SH-SY5Y (cell line): ENCODE measurements at regions not wholly inside any gene's neighbourhood (a gene's known extent, or its start where the extent isn't known, plus 50 kb on each side); places are given as distances from the start of the nearest gene placed in this dataset.

Experiments
- GATA2 ChIP-seq: IDR thresholded peaks from 2 replicates; pipeline ENCODE4 v1.6.1; 2011; ENCODE audit warnings: mild to moderate bottlenecking, low read depth, low read length
- GATA3 ChIP-seq: IDR thresholded peaks from 2 replicates; pipeline ENCODE4 v1.6.1; 2011; ENCODE audit warnings: low read depth, mild to moderate bottlenecking, low read length, moderate library complexity

DNA sequence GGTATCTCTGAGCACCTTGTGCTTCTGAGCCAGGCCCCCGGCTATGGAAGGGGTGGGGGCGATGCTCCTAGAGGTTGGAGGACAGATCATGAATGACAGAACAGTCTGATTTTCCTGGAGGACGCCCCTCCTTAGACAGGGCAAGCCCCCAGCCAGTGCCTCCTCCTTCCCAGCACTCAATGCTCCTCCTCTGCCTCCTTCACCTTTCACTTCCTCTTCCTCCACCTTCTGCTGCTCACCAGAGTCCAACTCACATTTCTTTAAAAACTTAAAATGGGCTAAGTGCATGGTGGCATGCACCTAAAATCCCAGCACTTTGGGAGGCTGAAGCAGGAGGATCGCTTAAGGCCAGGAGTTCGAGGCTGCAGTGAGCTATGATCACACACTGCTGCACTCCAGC, 71.1 kb upstream of the CUX1 start:
- TF ChIP-seq GATA3 (no peak), GATA2 (no peak)
